Breast epithelium (tissue), 4 donors: ENCODE measurements at regions not wholly inside any gene's neighbourhood (a gene's known extent, or its start where the extent isn't known, plus 50 kb on each side); places are given as distances from the start of the nearest gene placed in this dataset.

Experiments
- DNase-seq, 2 donors: peaks; one replicate each; pipeline ENCODE4 v3.0.0-alpha.2; 2019; ENCODE audit warnings: low spot score in 2 of 2
- H3K27ac ChIP-seq, 2 donors: fragments of 200-600 bp; sonication (generic) in 1 of 2; one replicate each; pipeline ENCODE4 v1.5.1; 2016 to 2019; ENCODE audit warnings: mild to moderate bottlenecking in 1 of 2
- H3K27me3 ChIP-seq, 2 donors: fragments of 200-600 bp; sonication (generic) in 1 of 2; one replicate each; pipeline versions ENCODE4 v1.5.1 to v1.6.0; 2017 to 2019; ENCODE audit warnings: control low read depth in 1 of 2, mild to moderate bottlenecking in 1 of 2
- H3K36me3 ChIP-seq: fragments of 200-600 bp; one replicate; pipeline ENCODE4 v1.5.1; 2019
- H3K4me1 ChIP-seq, 2 donors: fragments of 200-600 bp; sonication (generic); one replicate each; pipeline ENCODE4 v1.5.1; 2016 to 2019; ENCODE audit warnings: control low read depth in 1 of 2
- H3K4me3 ChIP-seq, 3 donors: fragments of 200-600 bp; sonication (generic); 1 replicate in 2 of 3; 2 replicates in 1 of 3; pipeline ENCODE4 v1.5.1; 2016 to 2019; ENCODE audit warnings: mild to moderate bottlenecking in 3 of 3, moderate library complexity in 2 of 3
- H3K9me3 ChIP-seq, 2 donors: fragments of 200-600 bp; sonication (generic) in 1 of 2; one replicate each; pipeline ENCODE4 v1.5.1; 2016 to 2019; ENCODE audit warnings: control low read depth in 1 of 2
- POLR2A ChIP-seq: fragments of 450-650 bp; IDR thresholded peaks from one replicate; pipeline ENCODE4 v1.6.1; 2016; ENCODE audit warnings: antibody characterized with exemption, mild to moderate bottlenecking, moderate library complexity
- POLR2AphosphoS5 ChIP-seq, 3 donors: sonication (generic); formaldehyde crosslinking; IDR thresholded peaks; one replicate each; pipeline ENCODE4 v1.6.1; 2017; ENCODE audit warnings: antibody characterized with exemption in 3 of 3
- intact Hi-C: fragments of 100-400 bp; cut with DNase I; formaldehyde crosslinking; loops from one replicate; pipeline ENCODE4 v1.15.1; 2023; ENCODE audit warnings: low total_unique reads
- TF ChIP-seq, protein P1 (sequence below), 3 donors: fragments of 450-650 bp; IDR thresholded peaks; one replicate each; pipeline ENCODE4 v1.5.1; 2016 to 2017; ENCODE audit warnings: antibody characterized with exemption in 3 of 3, mild to moderate bottlenecking in 3 of 3, moderate library complexity in 3 of 3

DNA sequence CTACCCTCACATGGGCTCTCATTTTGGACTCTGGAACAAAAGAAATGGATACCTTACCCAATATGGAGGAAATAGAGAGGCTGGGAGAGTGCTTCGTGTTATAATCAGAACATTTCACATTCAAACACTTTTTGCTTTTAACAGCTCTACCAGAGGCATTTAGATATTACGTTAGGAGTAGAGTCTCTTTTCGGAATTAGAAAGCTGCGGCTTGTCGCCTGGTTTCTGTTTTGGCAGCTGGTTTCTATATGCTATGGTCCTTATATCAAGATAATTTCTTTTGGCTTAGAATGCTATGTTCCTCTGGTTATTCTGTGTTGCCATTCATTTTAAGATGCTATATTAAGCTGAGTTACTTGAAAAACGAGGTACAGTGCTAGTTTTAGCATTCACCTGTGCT is 392.8 kb upstream of the GALNT5 start:
- H3K4me1 ChIP-seq: no peaks in the 10 kb centered on the region
- intact Hi-C loops: no loop called here
- DNase-seq: no peak

DNA sequence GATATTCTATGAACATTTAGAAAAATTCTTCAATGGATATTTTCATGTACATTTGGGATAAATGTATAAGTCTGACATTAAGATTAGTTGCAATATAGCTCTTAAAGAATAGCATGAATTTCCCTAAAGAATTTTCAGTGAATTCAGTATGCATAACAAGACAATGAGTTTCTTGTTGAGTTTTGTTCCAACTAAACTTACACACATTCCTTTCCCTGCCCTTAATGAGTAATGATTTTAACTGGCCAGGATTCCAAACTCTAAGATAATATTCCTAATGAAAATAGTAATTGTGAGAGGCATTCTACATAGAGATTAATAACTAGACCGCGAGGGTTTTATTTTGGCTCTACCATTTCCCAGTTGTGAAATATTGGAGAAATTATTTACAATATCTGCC is 390.3 kb upstream of the GALNT5 start:
- intact Hi-C loops: no loop called here
- H3K27me3 ChIP-seq: no peaks in the 10 kb centered on the region
- DNase-seq: no peak
- no peaks in the 10 kb centered on the region for H3K4me1 ChIP-seq
- TF ChIP-seq, protein P1, sequence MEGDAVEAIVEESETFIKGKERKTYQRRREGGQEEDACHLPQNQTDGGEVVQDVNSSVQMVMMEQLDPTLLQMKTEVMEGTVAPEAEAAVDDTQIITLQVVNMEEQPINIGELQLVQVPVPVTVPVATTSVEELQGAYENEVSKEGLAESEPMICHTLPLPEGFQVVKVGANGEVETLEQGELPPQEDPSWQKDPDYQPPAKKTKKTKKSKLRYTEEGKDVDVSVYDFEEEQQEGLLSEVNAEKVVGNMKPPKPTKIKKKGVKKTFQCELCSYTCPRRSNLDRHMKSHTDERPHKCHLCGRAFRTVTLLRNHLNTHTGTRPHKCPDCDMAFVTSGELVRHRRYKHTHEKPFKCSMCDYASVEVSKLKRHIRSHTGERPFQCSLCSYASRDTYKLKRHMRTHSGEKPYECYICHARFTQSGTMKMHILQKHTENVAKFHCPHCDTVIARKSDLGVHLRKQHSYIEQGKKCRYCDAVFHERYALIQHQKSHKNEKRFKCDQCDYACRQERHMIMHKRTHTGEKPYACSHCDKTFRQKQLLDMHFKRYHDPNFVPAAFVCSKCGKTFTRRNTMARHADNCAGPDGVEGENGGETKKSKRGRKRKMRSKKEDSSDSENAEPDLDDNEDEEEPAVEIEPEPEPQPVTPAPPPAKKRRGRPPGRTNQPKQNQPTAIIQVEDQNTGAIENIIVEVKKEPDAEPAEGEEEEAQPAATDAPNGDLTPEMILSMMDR (IDR thresholded peaks at IDR 0.05): no peak
- TF ChIP-seq POLR2A (no peak), POLR2AphosphoS5 (IDR thresholded peaks at IDR 0.05) (no peak)
- H3K27ac ChIP-seq: no peak overlapping the region
- no peaks in the 10 kb centered on the region for H3K36me3 ChIP-seq
- no peaks in the 10 kb centered on the region for H3K9me3 ChIP-seq
- H3K4me3 ChIP-seq: no peak overlapping the region

More for the DNA sequence above, 392.8 kb upstream of the GALNT5 start:
- H3K4me3 ChIP-seq: no peak overlapping the region
- no peak overlapping the region for H3K27ac ChIP-seq
- H3K36me3 ChIP-seq: no peaks in the 10 kb centered on the region
- no peaks in the 10 kb centered on the region for H3K27me3 ChIP-seq
- TF ChIP-seq, protein P1 (IDR thresholded peaks at IDR 0.05): no peak
- TF ChIP-seq POLR2AphosphoS5 (IDR thresholded peaks at IDR 0.05): no peak
- no peak for TF ChIP-seq POLR2A
- H3K9me3 ChIP-seq: no peaks in the 10 kb centered on the region

DNA sequence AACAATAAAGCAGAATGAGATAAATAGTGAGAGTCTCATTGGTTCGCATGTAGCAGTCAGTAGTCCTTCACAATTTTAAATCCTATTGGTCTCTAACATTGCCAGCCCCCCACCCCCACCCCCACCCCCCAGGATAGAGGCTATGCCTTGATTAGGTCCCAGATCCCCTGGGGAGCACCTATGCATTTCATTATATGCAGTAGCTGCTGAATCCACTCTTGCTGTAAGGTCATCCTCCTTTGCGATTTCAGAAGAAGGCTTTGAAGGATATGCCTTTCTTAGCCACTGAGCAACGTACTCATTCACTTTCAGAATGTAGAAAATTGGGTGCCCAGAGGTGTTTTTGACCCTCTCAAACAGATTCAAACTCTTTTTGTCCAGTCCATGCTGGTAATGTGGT is 382.8 kb upstream of the GALNT5 start:
- Histone ChIP-seq H3K27me3 (no peaks in the 10 kb centered on the region), H3K9me3 (no peaks in the 10 kb centered on the region), H3K4me3 (no peak overlapping the region), H3K27ac (no peak overlapping the region), H3K36me3 (no peaks in the 10 kb centered on the region), H3K4me1 (no peaks in the 10 kb centered on the region)
- TF ChIP-seq, protein P1 (IDR thresholded peaks at IDR 0.05): no peak
- TF ChIP-seq POLR2A (no peak), POLR2AphosphoS5 (IDR thresholded peaks at IDR 0.05) (no peak)
- DNase-seq: no peak
- intact Hi-C loops: no loop called here

DNA sequence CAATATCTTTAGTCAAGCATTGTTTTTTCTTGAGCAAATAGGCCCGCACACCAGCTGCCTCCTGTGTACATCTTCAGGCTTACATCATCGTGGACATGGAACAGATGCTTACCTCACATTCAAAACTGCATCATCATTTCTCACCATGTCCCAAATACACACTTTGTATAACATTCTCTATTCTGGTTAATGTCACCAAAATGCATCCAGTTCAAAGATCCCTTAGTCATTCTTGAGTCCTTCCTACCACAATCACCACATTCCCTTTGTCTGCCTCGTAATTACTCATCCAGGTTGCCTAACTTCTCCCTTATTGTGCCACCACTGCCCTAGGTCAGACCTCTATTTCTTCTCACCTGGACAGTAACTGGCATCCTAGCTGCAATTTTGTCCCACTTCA is 373.7 kb upstream of the GALNT5 start:
- no peaks in the 10 kb centered on the region for H3K9me3 ChIP-seq
- intact Hi-C loops: no loop called here
- H3K4me3 ChIP-seq: no peak overlapping the region
- no peak for TF ChIP-seq POLR2A
- no peaks in the 10 kb centered on the region for H3K4me1 ChIP-seq
- H3K27me3 ChIP-seq: no peaks in the 10 kb centered on the region
- H3K27ac ChIP-seq: no peak overlapping the region
- no peaks in the 10 kb centered on the region for H3K36me3 ChIP-seq
- DNase-seq: no peak

DNA sequence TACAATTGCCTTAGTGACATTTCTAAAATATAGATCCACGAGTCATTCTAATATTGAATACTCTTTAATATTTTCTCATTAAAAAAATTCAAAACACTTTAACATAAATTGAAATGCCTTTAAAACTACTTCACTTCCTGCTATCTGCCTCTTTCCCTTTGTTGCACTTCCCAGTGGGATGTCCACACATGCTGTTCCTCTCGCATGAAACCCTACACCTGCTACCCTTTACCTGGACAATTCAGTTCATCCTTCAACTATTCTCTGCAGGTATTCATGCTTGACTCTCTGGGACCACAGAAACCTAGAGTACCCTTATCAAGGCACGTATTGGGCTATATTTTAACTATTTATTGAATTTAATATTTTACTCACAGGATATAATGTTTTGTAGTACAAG is 373.3 kb upstream of the GALNT5 start:
- intact Hi-C loops: no loop called here
- no peaks in the 10 kb centered on the region for H3K27me3 ChIP-seq
- no peak overlapping the region for H3K4me3 ChIP-seq
- H3K4me1 ChIP-seq: no peaks in the 10 kb centered on the region
- H3K27ac ChIP-seq: no peak overlapping the region
- no peaks in the 10 kb centered on the region for H3K36me3 ChIP-seq
- TF ChIP-seq POLR2AphosphoS5 (IDR thresholded peaks at IDR 0.05) (no peak), POLR2A (no peak)
- TF ChIP-seq, protein P1 (IDR thresholded peaks at IDR 0.05): no peak
- H3K9me3 ChIP-seq: no peaks in the 10 kb centered on the region
- DNase-seq: no peak

DNA sequence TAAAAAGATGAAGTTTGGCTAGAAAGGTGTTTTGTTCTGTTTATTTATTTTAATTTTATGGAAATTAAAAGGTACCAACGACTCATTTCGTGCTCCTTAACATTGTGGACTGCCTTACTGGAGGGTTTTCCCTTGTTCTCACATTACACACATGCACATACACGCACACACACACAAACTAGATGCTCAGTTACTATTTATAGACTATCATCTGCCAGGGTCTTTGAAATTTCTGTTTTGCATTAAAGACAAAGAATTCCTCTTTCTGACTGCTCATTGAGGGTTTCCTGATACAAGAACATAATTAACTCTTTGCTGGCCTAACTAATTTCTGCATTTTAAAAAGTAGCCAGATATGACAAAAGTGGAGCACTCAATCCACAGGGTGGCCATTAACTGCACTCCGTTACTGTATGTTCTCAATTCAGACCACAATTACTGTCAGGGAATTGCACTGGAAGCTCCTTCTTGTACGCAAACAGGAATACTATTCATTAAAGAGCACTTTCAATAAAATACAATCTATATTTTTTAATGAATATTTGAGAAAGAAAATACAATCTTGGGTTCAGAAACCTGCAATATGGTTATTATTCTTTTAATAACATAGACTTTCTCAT is 366.9 kb upstream of the GALNT5 start:
- H3K36me3 ChIP-seq: no peaks in the 10 kb centered on the region
- H3K9me3 ChIP-seq: no peaks in the 10 kb centered on the region
- no peak overlapping the region for H3K27ac ChIP-seq
- DNase-seq: no peak
- TF ChIP-seq POLR2AphosphoS5 (IDR thresholded peaks at IDR 0.05) (no peak), POLR2A (no peak)
- TF ChIP-seq, protein P1 (IDR thresholded peaks at IDR 0.05): no peak
- H3K4me1 ChIP-seq: no peaks in the 10 kb centered on the region
- H3K27me3 ChIP-seq: no peaks in the 10 kb centered on the region
- intact Hi-C loops: no loop called here
- no peak overlapping the region for H3K4me3 ChIP-seq
